GM23248 (cell line): ENCODE measurements at regions not wholly inside any gene's neighbourhood (a gene's known extent, or its start where the extent isn't known, plus 50 kb on each side); places are given as distances from the start of the nearest gene placed in this dataset.

Experiments used
- DNase-seq: peaks from one replicate; pipeline ENCODE4 v3.0.0-alpha.2; 2015
- H2AFZ ChIP-seq: fragments of 200-600 bp; sonication (generic); 2 replicates; pipeline ENCODE4 v1.6.1; 2016; ENCODE audit warnings: antibody characterized with exemption
- H3F3A ChIP-seq: fragments of 200-600 bp; sonication (generic); 2 replicates; pipeline ENCODE4 v1.6.1; 2016; ENCODE audit warnings: mild to moderate bottlenecking, antibody characterized with exemption, mixed run types; ENCODE audit not compliant: insufficient read depth
- H3K27ac ChIP-seq: fragments of 200-600 bp; sonication (generic); 2 replicates; pipeline ENCODE4 v1.5.1; 2016; ENCODE audit warnings: mild to moderate bottlenecking
- H3K27me3 ChIP-seq: fragments of 200-600 bp; sonication (generic); replicated peaks from 2 replicates; pipeline ENCODE4 v1.6.1; 2016; ENCODE audit warnings: mild to moderate bottlenecking; ENCODE audit not compliant: insufficient read depth
- H3K36me3 ChIP-seq: fragments of 200-600 bp; sonication (generic); 2 replicates; pipeline ENCODE4 v1.6.1; 2016; ENCODE audit warnings: low read depth, mild to moderate bottlenecking
- H3K4me1 ChIP-seq: fragments of 200-600 bp; sonication (generic); 2 replicates; pipeline ENCODE4 v1.6.1; 2016; ENCODE audit warnings: mild to moderate bottlenecking; ENCODE audit not compliant: insufficient read depth
- H3K4me2 ChIP-seq: fragments of 200-600 bp; sonication (generic); one replicate; pipeline ENCODE4 v1.6.1; 2016; ENCODE audit warnings: mild to moderate bottlenecking; ENCODE audit not compliant: unreplicated experiment
- H3K4me3 ChIP-seq: fragments of 200-600 bp; sonication (generic); 2 replicates; pipeline ENCODE4 v1.5.1; 2016; ENCODE audit warnings: mild to moderate bottlenecking
- H3K79me2 ChIP-seq: fragments of 200-600 bp; sonication (generic); 2 replicates; pipeline ENCODE4 v1.6.1; 2016; ENCODE audit warnings: mild to moderate bottlenecking; ENCODE audit not compliant: insufficient read depth
- H3K9ac ChIP-seq: fragments of 200-600 bp; sonication (generic); 2 replicates; pipeline ENCODE4 v1.6.1; 2016; ENCODE audit warnings: mild to moderate bottlenecking
- H3K9me2 ChIP-seq: fragments of 200-600 bp; sonication (generic); 2 replicates; pipeline ENCODE4 v1.6.1; 2016; ENCODE audit warnings: mixed run types, mild to moderate bottlenecking, moderate library complexity; ENCODE audit not compliant: insufficient read depth
- H3K9me3 ChIP-seq: fragments of 200-600 bp; sonication (generic); one replicate; pipeline ENCODE4 v1.6.1; 2017; ENCODE audit warnings: low read depth
- H4K20me1 ChIP-seq: fragments of 200-600 bp; sonication (generic); 2 replicates; pipeline ENCODE4 v1.6.0; 2016; ENCODE audit not compliant: insufficient read depth
- EZH2 ChIP-seq: fragments of 200-600 bp; sonication (generic); IDR thresholded peaks from 2 replicates; pipeline ENCODE4 v1.6.1; 2018; ENCODE audit warnings: antibody characterized with exemption, mild to moderate bottlenecking; ENCODE audit not compliant: insufficient read depth, poor library complexity, severe bottlenecking
- EZH2phosphoT487 ChIP-seq: fragments of 200-600 bp; sonication (generic); IDR thresholded peaks from 2 replicates; pipeline ENCODE4 v1.6.1; 2018; ENCODE audit warnings: antibody characterized with exemption, moderate library complexity, mild to moderate bottlenecking, low read depth; ENCODE audit not compliant: insufficient read depth
- WGBS, 2 experiments: methylation state at CpG; one replicate each; pipeline ENCODE4 v1.1.6; 2015 to 2017; ENCODE audit warnings: low lambda C conversion rate in 2 of 2, low coverage in 1 of 2; ENCODE audit errors: missing lambda C conversion rate in 2 of 2; 5-methylcytosine and 5-hydroxymethylcytosine counted together
- in situ Hi-C: fragments of 300-500 bp; cut with MboI; formaldehyde crosslinking; loops from 2 replicates; pipeline ENCODE4 v1.15.0; 2020

GRCh38 chr20:60921022-60921622 is 330.9 kb upstream of the CDH4 start:
- Histone ChIP-seq H3K9me2 (peaks cover 3% of the 10 kb centered on the region; the same call in 1 of the 2 replicates), H3K9ac (no peak overlapping the region), H3F3A (no peaks in the 10 kb centered on the region), H3K4me1 (no peaks in the 10 kb centered on the region), H3K27ac (no peak overlapping the region), H3K9me3 (no peaks in the 10 kb centered on the region), H4K20me1 (no peaks in the 10 kb centered on the region), H3K27me3 (no peaks in the 10 kb centered on the region), H3K79me2 (no peaks in the 10 kb centered on the region), H3K4me2 (no peak overlapping the region), H3K4me3 (no peak overlapping the region), H3K36me3 (no peaks in the 10 kb centered on the region), H2AFZ (no peak overlapping the region)
- no peak for DNase-seq
- TF ChIP-seq EZH2, result no peak
- no peak for TF ChIP-seq EZH2phosphoT487
- WGBS, 2 experiments, result 7 to 9% methylated on average over 7 of the region's 7 CpGs
- in situ Hi-C loops, result no loop called here

DNA sequence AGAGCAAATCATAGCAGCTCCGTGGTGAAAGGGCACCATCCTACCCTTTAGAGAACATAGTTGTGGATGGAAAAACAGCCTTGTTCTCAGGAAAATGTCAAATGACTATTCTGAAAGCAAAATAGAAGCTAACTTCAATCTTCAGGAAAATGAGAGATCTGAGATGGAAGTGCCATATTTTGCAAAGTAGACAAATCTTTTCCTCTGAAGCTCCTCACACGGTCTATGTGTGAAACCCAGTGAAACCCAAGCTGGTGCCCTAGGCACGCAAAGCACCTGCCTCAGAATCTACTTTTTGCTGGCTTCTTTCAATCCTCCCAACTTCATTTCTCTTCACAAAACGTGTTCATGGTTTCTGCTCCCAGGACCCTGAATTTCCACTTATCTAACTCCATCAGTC is 325.2 kb upstream of the CDH4 start:
- Histone ChIP-seq H3K27me3 (0 out of 2 replicates have a peak, but pooled peaks cover 6% of the 10 kb centered on the region), H3K9ac (no peak overlapping the region), H3K79me2 (no peaks in the 10 kb centered on the region), H3F3A (no peaks in the 10 kb centered on the region), H3K9me3 (no peaks in the 10 kb centered on the region), H3K9me2 (peaks cover 3% of the 10 kb centered on the region; the same call in 1 of the 2 replicates), H3K4me1 (no peaks in the 10 kb centered on the region), H3K27ac (no peak overlapping the region), H3K4me3 (no peak overlapping the region), H3K4me2 (no peak overlapping the region), H4K20me1 (no peaks in the 10 kb centered on the region), H2AFZ (no peak overlapping the region), H3K36me3 (no peaks in the 10 kb centered on the region)
- in situ Hi-C loops, result no loop called here
- 14 to 18% methylated on average over 4 of the region's 4 CpGs for WGBS, 2 experiments
- TF ChIP-seq EZH2, result no peak
- no peak for TF ChIP-seq EZH2phosphoT487
- DNase-seq, result no peak

GRCh38 chr20:60928341-60928740 is 323.7 kb upstream of the CDH4 start:
- H3K9me2 ChIP-seq, result peaks cover 3% of the 10 kb centered on the region; the same call in 1 of the 2 replicates
- H3K9ac ChIP-seq, result no peak overlapping the region
- H3K27ac ChIP-seq, result no peak overlapping the region
- 22 to 26% methylated on average over 1 of the region's 1 CpG for WGBS, 2 experiments
- no peak overlapping the region for H3K4me2 ChIP-seq
- no peaks in the 10 kb centered on the region for H4K20me1 ChIP-seq
- no peak overlapping the region for H2AFZ ChIP-seq
- H3K4me1 ChIP-seq, result no peaks in the 10 kb centered on the region
- in situ Hi-C loops, result no loop called here
- no peak overlapping the region for H3K4me3 ChIP-seq
- H3F3A ChIP-seq, result no peaks in the 10 kb centered on the region
- no peaks in the 10 kb centered on the region for H3K9me3 ChIP-seq
- H3K79me2 ChIP-seq, result no peaks in the 10 kb centered on the region
- DNase-seq, result no peak
- TF ChIP-seq EZH2phosphoT487, result no peak
- no peak for TF ChIP-seq EZH2
- 0 out of 2 replicates have a peak, but pooled peaks cover 6% of the 10 kb centered on the region for H3K27me3 ChIP-seq
- no peaks in the 10 kb centered on the region for H3K36me3 ChIP-seq

DNA sequence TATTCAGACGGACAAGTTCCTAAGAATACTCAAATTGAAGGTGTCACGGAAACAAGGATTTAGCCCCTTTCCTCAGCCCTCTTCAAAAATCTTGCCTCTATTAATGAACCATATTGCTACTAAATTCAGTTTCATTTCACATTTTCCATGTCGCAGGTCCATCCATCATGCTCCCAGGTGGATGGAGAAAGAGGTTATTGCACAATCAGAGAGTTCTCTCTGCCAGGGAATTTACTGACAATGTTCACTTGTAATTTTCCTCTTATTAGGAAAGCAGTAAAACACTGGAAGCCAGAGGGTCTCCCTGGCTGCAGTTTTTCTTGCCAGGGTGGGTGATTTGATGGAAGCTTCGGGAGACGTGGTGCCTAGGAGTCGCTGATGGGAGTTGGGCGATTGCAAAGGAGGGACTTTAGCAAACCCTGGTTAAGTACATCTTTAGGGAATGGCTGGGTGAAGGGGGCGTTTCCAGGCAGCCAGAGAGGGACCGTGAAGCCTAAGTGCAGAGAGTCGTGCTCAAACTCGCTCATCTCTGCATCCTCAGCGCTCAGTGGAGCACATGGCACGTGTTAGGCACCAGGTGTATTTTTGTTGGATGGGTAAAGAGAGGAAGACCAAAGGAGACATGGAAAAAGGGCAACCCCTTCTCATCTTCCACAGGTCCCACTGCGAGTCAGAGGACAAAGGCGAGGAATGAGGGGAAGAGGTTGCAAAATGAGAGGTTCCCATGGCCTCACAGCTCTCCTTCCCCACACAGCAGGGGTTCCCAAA is 321.9 kb upstream of the CDH4 start:
- in situ Hi-C loops, result no loop called here

More for the DNA sequence above, 321.9 kb upstream of the CDH4 start:
- Histone ChIP-seq H3K9me3 (no peaks in the 10 kb centered on the region), H4K20me1 (no peaks in the 10 kb centered on the region), H3K27me3 (0 out of 2 replicates have a peak, but pooled peaks cover 6% of the 10 kb centered on the region), H2AFZ (no peak overlapping the region), H3K4me2 (no peak overlapping the region), H3K9me2 (no peaks in the 10 kb centered on the region), H3K79me2 (no peaks in the 10 kb centered on the region), H3K4me1 (no peaks in the 10 kb centered on the region), H3K27ac (no peak overlapping the region), H3F3A (no peaks in the 10 kb centered on the region), H3K36me3 (no peaks in the 10 kb centered on the region), H3K9ac (no peak overlapping the region), H3K4me3 (no peak overlapping the region)
- DNase-seq, result no peak
- TF ChIP-seq EZH2 (no peak), EZH2phosphoT487 (no peak)
- WGBS, 2 experiments, result 19 to 24% methylated on average over 15 of the region's 15 CpGs
